NCI-H2081 treated with DMSO at 0.1 percent for 48 hours (cell line): ENCODE measurements at regions not wholly inside any gene's neighbourhood (a gene's known extent, or its start where the extent isn't known, plus 50 kb on each side); places are given as distances from the start of the nearest gene placed in this dataset.

Source experiments
- DNase-seq: peaks from one replicate; lab custom pipeline; 2025; lab: John Stamatoyannopoulos, UW

DNA sequence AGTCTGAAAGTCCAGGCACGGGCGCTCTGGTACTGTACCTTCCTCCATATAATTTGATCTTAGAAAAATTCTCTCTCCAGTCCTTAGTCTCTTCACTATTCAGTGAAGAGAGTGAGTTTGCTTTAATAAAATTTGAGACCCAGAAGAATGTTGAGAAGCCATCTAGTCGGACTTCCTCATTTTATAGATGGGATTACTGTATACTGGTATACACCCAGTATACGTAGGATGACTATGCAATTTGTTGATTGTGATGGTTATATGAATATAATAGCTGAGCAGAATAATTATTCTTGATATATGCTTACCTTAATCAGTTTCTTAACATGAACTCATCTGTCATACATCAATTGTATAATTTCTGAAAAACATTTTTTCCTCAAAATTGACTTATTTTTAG lies 328.0 kb upstream of the B3GALT2 start:
- no peak for DNase-seq

DNA sequence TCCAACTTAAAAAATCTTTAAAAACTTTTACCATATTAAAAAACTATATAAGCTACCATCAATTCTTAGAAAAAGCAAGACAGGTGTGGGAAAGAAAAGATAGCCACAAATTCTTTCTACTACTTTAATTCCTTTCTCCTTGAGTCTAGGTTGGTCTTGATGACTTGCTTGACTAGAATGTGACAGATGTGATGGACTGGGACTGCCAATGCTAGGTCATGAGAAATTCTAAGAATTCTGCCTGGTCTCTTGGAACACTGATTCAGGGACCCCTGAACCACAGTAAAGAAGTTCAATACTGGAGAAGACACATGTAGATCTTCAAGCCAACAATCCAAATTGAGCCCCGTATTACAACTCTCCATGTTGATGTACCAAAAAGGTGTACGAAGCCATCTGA lies 326.6 kb upstream of the B3GALT2 start:
- DNase-seq = no peak

DNA sequence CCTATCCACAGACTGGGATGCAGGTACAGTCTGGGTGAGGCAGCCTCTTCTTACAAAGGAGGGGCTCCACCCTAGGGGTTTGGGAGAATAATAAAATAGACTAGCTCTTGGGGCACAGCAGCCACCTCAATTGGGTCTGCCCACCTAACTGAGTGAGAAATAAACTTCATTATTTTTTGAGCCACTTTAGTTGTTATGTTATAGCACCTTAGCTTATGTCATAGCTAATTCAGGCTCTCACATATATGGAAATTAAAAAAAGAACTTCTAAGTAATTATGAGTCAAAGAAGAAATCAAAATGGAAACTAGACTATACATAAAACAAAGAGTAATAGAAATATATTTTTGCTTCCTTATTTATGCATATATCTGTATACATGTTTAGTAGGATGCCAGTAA lies 318.5 kb upstream of the B3GALT2 start:
- no peak for DNase-seq

DNA sequence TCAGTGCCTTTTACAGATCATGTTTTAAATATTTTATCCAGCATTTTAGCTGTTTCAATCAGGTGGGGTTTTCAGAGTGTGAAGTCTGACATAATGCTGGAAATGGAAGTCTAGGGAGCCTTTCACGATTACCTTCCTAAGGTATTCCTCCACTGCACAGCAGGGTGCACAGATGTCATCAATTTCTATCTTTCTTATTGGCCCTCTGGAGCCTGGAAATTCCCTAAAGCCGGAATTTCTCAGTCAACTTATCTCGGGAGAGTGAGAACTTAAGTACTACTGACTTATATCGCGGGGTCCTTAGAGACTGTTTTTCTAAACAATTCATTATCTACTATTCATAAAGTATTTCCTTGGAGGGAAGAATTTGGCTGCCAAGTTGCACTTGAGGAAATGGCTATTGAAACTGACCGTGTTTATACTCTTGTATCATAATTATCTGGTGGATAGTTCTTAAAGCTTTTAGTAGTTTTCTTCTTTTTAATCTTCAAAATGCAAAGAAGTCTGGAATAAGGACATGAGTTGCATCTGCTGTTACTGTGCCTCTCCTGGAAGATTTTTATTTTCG lies 311.8 kb upstream of the B3GALT2 start:
- DNase-seq = no peak

DNA sequence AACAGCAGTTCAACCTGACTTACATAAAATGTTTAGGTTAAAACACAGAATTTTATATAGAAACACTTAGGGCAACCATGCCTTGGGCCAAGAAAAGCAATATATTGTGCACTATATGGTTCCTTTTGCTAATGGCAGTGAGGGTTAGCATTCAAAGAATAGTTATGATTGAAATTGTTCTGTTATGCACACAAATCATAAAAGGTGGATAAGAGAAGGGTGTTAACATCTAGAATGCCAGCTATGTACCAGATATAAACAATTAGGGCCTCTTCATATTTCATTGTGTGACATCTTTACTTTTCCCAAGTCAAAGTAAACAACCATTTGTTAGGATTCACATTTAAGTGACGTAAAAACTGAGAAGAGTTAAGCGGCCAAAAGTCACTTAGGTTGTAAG lies 308.0 kb upstream of the B3GALT2 start:
- DNase-seq = no peak

DNA sequence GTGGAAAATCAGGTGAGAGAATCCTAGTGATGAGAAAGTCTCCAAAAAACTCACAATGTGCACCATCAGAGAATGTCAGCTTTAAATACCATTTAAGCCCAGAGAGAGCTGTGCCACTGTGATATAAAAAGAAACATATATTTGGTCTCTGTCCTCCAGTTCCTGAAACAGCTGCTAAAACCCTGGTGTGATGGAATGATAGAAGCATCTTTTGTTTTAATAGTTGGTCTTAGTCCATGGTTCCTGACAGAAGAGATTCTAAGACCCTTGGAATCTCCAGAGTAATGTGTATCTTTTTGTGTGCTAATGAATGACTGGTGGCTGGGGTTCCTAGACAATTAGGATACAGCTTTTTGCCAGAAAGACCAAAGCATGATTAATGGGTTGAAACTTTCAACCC lies 302.8 kb upstream of the B3GALT2 start:
- no peak for DNase-seq

DNA sequence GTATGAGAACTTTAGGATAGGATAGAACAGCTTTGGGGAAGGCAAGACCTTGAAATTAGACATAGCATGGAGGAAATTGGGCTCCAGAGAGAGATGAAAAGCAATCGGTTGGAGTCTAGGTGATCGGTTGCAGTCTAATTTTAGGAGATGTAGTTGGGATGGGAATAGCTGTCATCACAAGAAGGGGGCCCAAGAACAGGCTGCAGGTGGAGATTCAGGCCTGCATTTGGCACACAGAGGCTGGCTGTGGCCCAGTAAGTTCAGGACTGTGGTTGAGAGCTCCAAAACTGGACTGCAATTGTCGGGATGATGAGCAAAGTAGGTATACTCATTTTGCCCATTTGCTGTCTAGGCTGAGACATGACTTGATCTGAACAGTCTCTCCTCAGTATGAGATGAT lies 301.3 kb upstream of the B3GALT2 start:
- no peak for DNase-seq

DNA sequence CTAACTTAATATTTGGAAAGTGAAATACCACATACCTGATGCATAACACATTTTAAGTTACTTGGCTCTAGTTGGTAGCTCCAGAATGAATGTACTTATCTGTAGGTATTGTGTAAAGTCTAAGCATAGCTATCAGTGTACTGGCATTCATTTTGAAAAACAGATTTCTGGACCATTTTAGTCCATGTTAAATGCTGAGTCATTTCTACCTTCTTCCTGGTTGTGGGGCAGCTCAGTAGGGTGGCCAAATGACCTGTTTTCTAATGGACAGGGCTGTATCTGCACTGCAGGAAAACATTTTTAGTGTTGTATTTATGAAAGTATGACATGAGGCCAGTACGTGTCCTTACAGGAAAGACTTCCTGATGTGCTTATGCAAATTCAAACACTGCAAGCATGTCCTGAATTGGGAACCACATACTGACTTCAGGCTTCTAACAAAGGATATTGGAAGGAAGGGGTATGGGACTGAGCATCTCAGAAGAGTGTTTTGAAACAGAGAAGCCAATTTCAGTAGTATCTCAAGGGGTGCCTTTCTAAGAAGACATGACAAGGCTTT lies 300.3 kb upstream of the B3GALT2 start:
- no peak for DNase-seq

DNA sequence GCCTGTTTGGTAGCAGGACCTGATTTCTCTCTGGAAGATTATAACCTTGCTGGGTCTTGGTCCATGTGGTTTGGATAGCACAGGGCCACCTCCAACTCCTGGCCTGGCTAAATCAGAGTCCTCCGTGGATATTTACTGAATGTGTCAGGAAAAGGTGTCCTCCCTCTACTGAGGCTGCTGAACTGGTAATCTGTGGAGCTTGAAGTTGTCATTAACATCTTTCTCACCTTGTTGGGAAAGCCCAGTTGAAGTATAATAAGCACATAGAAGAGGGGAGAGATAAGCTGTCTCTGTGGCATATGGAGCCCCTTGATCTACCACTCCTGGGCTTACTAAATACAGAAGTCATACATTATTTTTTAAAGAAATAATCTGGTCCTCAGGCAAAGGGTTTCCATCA lies 294.3 kb upstream of the B3GALT2 start:
- no peak for DNase-seq

DNA sequence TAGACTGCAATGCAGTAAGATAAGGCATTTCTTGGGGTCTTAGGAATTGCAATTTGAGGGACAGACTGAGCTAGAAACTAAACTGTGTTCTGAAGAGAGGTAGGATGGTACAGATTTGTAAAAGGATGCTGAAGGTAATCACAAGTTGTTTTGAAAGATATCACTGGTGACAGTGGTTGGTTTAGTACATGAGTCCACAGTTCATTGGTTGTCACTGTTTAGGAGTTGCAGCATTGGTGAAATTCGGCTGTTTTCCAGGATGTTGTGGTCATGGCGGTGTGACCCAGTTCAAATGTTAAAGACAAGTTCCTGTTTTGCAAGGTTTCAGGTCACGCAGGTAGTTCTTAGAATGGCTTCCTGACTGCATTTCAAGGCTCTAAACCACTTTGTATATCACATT lies 292.8 kb upstream of the B3GALT2 start:
- no peak for DNase-seq

DNA sequence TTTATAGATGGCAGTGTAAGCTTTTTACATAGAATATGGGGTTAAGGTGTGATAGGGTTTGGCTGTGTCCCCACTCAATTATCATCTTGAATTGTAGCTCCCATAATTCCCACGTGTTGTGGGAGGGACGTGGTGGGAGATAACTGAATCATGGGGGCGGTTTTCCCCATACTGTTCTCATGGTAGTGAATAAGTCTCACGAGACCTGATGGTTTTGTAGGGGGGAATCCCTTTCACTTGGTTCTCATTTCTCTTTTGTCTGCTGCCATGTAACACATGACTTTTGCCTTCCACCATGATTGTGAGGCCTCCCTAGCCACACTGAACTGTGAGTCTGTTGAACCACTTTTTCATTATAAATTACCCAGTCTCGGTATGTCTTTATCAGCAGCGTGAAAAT lies 290.3 kb upstream of the B3GALT2 start:
- no peak for DNase-seq

DNA sequence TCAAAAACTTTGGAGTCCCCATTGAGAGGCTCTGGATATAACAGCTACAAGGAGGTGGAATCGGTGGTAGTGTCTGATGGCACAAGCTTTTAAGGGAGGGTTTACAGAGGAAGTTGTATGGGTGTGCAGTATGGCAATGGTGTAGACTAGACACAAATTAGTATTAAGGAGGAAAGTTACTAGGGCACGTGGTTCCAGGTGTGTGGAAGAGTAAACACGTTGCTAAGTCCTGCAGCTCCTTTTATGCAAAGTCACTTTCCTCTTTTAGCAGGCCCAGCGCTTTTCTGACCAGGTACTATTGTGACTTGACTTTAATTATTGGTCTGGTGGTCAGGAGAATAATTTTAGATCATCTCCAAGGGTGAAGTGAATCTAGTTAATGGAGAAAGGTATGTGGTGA lies 287.5 kb upstream of the B3GALT2 start:
- no peak for DNase-seq

DNA sequence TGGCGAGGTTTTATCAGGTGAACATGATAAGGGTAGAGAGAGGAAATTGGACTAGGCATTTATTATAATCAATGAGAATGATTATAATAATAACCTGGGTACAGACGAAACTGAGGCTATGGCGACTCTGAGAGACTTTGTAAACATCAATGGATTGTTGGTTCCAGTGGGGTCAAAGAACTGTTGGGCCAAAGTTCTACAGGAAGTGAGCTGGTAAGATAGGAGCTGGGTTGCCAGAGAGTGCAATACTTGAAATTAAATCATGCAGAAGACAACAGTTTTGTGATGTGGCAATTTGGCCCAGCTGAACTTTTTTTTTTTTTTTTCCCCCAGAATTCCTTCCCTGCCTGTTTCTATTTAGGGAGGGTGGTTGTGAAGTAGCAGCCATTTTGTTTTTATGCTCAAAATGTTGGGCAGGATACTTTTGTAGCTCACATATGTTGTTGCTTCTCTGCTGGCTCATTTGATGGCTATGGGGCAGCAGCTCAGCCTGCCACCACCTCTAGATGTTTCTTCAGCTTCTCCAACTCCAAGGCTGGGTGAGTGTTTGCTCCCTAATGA lies 286.5 kb upstream of the B3GALT2 start:
- no peak for DNase-seq

DNA sequence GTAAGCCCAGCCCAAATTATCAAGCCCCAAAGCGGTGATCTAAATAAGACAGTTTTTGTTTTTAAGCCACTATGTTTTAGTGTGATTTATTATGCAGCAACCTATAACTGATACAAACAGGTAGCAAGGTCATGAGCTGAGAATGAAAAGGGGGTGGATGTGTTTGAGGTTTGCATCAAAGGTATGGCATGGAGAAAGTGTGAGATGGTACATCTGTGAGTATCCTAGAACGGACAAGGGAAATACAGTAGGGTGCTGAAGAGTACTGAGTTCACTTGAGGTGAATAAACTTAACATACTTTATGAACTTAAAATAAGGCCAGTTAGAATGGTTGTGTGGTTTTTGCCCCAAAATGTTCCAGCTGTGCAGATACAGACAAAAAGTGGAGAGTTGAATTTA lies 286.0 kb upstream of the B3GALT2 start:
- DNase-seq = no peak

DNA sequence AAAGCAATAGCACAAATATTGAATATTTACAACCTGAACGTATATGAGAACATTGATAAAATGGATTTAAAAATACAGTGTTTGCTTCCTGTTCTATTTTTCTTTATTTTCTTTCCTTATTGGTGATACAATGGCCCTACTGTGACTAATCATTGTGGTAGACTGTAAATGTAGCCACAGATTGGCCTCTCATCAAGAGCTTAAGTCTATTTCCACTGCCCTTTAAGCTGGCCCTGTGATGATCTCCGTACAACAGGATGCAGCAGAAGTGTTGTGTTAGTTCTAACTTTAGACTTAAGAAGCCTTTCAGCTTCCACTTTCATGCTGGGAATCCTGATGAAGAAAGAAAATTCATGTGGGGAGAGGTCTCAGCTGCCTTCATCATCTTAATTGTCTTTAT lies 285.6 kb upstream of the B3GALT2 start:
- no peak for DNase-seq

DNA sequence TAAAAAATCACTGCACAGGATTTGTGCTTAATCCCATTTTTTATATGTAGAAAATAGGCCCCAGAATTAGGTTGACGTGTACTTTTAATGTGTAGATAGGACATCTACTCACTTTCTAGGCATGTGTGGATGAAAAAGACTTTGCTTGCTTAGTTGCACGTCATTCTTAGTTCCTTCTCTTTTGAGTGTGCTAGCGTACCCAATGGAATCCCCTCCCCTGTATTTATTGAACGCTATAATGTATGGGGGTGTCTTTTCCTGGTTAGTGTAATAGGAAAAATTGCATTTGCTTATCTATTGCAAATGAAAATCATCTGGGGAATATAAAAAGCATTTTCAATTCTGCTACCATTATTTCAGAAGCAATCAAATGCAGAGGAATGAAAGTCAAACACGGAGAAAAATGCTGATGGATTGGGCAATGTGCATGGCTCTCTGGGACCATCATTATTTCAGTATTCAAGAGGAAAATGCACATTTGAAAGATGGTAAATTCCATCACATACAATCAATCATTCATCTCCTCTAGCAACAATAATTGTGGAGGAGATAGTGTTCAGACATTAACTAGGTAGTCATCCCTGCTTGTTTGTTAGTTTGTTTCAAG lies 277.0 kb upstream of the B3GALT2 start:
- DNase-seq = no peak

DNA sequence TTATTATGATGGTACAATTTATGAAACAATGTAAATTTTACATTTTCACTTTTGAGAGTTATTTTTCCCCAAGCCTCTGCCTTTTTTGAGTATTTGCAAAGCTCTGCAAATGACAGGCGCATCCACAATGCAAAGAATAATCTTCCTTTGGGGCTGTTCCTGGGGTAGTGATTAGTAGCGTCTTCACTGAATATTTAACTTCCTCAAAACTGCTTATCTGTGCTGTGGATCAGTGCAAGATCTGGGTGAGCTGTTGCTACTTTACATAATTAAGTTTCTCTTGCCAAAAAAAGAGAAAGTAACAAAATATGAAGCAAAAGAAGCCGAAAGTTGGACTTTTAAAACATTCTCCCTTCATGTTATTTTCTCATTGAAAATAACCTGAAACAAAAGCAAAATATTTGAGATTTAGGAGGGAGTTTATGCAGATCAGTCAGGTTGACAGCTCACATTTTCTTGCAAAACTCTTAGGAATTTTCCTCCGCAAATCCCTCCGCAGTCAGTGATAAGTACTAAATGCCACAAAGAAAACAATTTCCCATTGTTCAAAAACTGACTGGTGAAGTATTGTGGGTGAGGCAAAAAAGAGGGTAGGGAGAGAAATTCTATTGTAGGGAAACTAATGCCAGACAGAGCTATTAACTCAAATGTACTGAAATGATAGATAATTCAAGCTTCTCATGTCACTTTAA lies 276.4 kb upstream of the B3GALT2 start:
- no peak for DNase-seq

DNA sequence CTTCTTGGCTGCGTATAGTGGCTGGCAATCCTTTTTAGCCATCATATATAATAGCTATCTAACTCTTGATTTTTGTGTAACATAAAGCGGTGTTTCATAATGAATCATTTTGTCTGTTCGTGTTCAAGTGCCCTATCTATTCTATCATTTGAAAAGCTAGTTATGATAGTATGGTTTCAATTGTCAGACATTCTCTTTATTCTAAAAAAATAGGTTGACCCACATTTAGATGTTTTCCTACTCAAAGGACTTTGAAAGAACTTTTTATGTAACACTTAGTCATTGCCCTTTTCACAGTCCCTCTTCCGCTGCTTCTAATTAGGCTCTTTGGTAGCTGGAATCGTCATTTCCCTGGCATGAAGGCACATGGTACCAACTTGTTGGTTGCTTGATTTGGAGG lies 272.2 kb upstream of the B3GALT2 start:
- no peak for DNase-seq

DNA sequence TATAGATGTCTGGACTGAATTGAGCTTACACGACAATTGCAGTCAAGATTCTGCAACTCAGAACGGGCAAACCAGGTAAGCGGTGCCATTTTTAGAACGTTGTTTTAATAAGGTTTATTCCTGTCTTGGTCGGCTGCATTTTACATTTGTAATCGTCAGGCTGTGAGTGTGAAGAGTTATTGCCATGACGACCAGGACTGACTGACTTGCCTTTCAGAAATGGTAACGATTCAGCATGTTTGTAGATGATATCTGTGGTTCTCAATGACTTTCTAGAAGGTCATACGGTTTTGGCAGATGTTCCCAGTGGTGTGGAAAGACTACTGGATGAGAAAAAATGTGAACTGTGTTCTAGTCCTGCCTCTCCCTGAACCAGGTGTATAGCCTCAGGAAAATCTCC lies 271.3 kb upstream of the B3GALT2 start:
- DNase-seq = no peak

DNA sequence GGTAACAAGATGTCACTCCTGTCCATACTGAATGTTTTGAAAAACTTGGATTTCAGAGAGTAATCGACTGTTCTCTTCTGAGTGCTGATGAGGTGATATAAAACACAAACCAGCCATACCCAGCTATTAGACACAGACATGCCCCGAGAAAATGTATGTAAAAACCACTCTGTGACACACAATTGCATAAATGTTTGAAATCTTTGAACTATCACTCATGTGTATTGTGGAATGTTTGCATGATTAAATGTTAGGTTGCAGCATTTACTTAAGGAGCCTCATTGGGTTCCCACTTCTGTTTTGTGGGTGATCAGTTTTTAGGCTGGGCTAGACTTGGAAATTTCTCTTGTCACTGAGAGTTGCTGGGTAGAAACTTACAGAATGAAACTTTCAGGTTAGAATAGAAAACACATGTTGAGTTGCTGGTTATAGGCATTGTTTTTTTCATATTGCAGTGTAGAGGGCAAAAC lies 270.4 kb upstream of the B3GALT2 start:
- DNase-seq = no peak

DNA sequence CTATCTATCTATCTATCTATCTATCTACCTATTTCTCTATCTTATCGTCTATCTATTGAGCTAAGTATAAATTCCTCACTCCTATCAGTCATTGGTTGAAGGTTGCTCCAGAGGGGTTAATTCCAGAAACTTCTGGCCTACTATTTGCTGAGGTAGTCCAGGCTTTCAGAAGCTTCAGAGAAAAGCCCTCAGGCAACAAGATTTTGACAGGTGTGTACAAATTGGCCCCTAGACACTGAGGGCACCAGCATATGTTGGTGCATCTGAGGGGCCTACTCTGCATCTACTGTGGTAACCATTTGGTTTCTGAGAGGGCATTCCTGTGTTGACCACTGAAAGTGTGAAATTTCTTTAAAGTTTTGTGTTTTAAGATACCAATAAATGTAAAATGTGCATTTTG lies 265.2 kb upstream of the B3GALT2 start:
- DNase-seq = no peak

DNA sequence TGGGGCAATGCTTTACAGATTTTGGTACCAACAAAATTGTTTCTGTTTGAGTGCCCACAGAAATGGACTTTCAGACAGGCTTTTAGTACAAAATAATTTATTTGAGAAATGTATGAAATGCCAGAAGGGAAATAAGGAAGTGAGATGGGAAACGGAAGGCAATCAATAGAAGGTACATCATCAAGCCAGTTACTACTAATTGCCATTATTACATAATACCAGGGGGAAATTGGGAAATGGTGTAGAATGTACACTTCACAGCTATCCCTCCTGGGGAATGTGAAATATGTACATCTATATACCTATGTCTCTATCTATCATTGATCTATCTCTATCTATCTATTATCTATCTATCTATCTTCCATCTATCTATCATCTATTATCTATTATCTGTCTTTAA lies 264.6 kb upstream of the B3GALT2 start:
- no peak for DNase-seq
